ENCODE measurements at regions not wholly inside any gene's neighbourhood (a gene's known extent, or its start where the extent isn't known, plus 50 kb on each side); places are given as distances from the start of the nearest gene placed in this dataset.

GRCh38 chr5:96522635-96523355 is 89.7 kb upstream of the PCSK1 start:
- H3K36me3 ChIP-seq, result no peaks in the 10 kb centered on the region
- H3K4me1 ChIP-seq, result no peaks in the 10 kb centered on the region
- no peaks in the 10 kb centered on the region for H3K27me3 ChIP-seq
- no peak overlapping the region for H3K4me3 ChIP-seq
- WGBS, 2 donors, result 77 to 79% methylated on average over 7 of the region's 7 CpGs
- no peak for DNase-seq (ENCODE audit: low spot score in 2 of 2)
- no peak overlapping the region for H3K27ac ChIP-seq
- no peaks in the 10 kb centered on the region for H3K9me3 ChIP-seq
- TF ChIP-seq EP300 (IDR thresholded peaks at IDR 0.05) (no peak), POLR2A (IDR thresholded peaks at IDR 0.05) (no peak), CTCF (IDR thresholded peaks at IDR 0.05) (no peak)

DNA sequence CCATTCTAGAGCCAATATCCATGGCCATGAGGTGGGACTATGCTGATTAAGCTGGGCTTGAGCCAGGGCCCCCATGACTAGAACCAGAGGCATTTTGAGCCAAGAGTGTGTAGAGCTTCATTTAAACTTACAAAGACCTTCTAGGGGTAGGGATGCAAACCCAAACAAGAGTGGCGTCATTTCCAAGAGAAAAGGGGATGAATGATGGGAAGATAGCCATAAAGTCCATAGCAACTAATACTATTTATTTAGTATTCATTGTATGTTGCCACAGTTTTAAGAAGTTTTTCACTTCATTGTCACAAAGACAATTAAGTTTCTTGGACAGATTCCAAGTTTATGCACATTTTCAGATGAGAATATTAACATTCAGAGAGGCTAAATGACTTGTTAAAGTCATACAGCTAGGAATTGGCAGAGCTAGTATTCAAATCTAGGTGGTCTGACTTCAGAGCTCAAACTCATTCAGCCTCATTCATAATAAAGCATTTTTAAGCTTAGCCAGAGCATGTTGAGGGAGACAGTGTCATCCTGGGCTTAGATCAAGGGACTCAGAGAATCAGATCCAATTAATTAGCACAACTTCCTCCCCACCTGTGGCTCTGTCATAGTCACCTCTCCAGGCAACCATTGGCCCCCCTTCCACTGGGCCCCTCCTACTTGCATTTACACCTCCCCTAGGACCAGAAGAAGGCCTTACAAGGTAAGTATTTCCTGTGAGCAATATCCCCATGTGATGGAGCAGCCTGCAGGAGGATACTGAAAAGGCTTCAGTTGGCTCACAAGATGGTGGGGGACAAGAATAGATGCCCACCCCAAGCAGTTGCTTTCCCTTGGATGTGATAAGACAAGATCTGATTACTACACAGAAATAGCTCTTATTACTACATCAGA is 95.0 kb upstream of the PCSK1 start:
- H3K4me1 ChIP-seq, result no peaks in the 10 kb centered on the region
- H3K27me3 ChIP-seq, result no peaks in the 10 kb centered on the region
- H3K9me3 ChIP-seq, result no peaks in the 10 kb centered on the region
- WGBS, 2 donors, result 70 to 85% methylated on average over 1 of the region's 1 CpG
- no peak overlapping the region for H3K4me3 ChIP-seq
- H3K27ac ChIP-seq, result no peak overlapping the region
- H3K36me3 ChIP-seq, result no peaks in the 10 kb centered on the region
- TF ChIP-seq POLR2A (IDR thresholded peaks at IDR 0.05) (no peak), EP300 (IDR thresholded peaks at IDR 0.05) (no peak), CTCF (IDR thresholded peaks at IDR 0.05) (no peak)
- DNase-seq (ENCODE audit: low spot score in 2 of 2), result no peak

DNA sequence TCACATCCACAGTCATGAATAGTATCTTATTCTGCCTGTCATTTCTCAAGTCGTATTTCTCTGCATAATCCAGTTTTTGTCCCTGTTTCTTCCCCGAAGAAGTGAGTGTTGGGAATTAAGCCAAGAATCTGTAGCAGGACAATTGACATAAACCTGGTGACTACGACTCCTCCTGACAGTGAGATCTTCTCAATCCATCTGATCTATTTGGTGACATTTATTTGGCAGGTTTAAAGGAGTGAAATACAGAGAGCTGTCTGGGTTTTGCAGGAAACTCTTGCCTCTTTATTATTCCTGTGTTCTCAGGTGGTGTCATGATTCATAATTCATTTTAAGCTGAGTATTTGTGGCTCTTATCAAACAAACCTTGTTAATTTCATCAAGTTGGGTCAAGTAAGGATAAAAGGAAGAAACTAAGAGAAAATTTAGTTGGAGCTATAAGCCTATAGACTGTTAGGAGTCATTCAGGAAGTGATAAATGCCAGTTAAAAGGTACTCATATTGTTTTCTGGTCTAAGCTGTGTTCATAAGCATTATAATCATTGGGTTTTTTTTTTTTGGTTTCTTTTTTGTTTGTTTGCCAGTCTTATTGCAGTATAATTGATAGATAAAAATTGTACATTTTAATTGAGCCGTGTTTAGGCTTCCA is 95.9 kb upstream of the PCSK1 start:
- H3K36me3 ChIP-seq, result no peaks in the 10 kb centered on the region
- H3K4me1 ChIP-seq, result no peaks in the 10 kb centered on the region
- 46% methylated on average over 4 of the region's 4 CpGs for WGBS, 2 donors
- no peak overlapping the region for H3K27ac ChIP-seq
- TF ChIP-seq CTCF (IDR thresholded peaks at IDR 0.05) (no peak), POLR2A (IDR thresholded peaks at IDR 0.05) (no peak), EP300 (IDR thresholded peaks at IDR 0.05) (no peak)
- no peak overlapping the region for H3K4me3 ChIP-seq
- H3K9me3 ChIP-seq, result no peaks in the 10 kb centered on the region
- no peak for DNase-seq (ENCODE audit: low spot score in 2 of 2)
- no peaks in the 10 kb centered on the region for H3K27me3 ChIP-seq

DNA sequence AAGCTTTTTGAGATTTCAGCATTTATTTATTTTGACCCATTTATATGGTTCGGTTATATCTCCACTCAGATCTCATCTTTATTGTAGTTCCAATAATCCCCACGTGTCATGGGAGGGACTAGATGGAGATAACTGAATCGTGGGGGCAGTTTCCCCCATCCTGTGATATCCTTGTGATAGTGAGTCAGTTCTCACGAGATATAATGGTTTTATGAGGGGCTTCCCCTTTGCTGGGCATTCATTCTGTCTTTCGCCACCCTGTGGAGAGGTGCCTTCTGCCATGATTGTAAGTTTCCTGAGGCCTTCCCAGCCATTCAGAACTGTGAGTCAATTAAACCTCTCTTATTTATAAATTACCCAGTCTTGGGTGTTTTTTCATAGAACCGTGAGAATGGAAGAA is 96.5 kb upstream of the PCSK1 start:
- Histone ChIP-seq H3K36me3 (no peaks in the 10 kb centered on the region), H3K27ac (no peak overlapping the region), H3K4me3 (no peak overlapping the region), H3K9me3 (no peaks in the 10 kb centered on the region), H3K4me1 (no peaks in the 10 kb centered on the region), H3K27me3 (no peaks in the 10 kb centered on the region)
- no peak for TF ChIP-seq EP300 (IDR thresholded peaks at IDR 0.05)
- TF ChIP-seq CTCF (IDR thresholded peaks at IDR 0.05), result no peak
- no peak for TF ChIP-seq POLR2A (IDR thresholded peaks at IDR 0.05)
- 74 to 77% methylated on average over 6 of the region's 6 CpGs for WGBS, 2 donors
- DNase-seq (ENCODE audit: low spot score in 2 of 2), result no peak

GRCh38 chr5:96530901-96531300 is 97.9 kb upstream of the PCSK1 start:
- Histone ChIP-seq H3K4me1 (no peaks in the 10 kb centered on the region), H3K27ac (no peak overlapping the region), H3K27me3 (no peaks in the 10 kb centered on the region), H3K9me3 (no peaks in the 10 kb centered on the region), H3K4me3 (no peak overlapping the region), H3K36me3 (no peaks in the 10 kb centered on the region)
- TF ChIP-seq POLR2A (IDR thresholded peaks at IDR 0.05) (no peak), CTCF (IDR thresholded peaks at IDR 0.05) (no peak), EP300 (IDR thresholded peaks at IDR 0.05) (no peak)
- no peak for DNase-seq (ENCODE audit: low spot score in 2 of 2)

Measured in tibial nerve (tissue), 4 donors.